Endothelial cell of umbilical vein (primary cell): ENCODE measurements at regions not wholly inside any gene's neighbourhood (a gene's known extent, or its start where the extent isn't known, plus 50 kb on each side); places are given as distances from the start of the nearest gene placed in this dataset.

ENCODE experiments used
- BruUV-seq: library from RNA; stranded (reverse); fragments of 400-500 nt; replicated peaks from 2 replicates; lab custom pipeline; 2021; lab: Mats Ljungman, UMichigan
- CTCF ChIA-PET: fragments of 300-600, 350-600 bp; sonication (Branson Sonifier 250); formaldehyde crosslinking; loops from one replicate; lab custom pipeline; 2021; ENCODE audit warnings: antibody characterized with exemption, inconsistent platforms; lab: Charles Lee
- POLR2A ChIA-PET: fragments of 300-600, 350-600 bp; sonication (Branson Sonifier 250); formaldehyde crosslinking; loops from one replicate; lab custom pipeline; 2021; ENCODE audit warnings: antibody characterized with exemption, inconsistent platforms; lab: Charles Lee
- DNase-seq: peaks from one replicate; pipeline ENCODE4 v3.0.0-alpha.2; 2011; ENCODE audit warnings: low read depth, low spot score
- FAIRE-seq: peaks from 2 replicates; lab custom pipeline; 2011; peaks lifted over from hg19 to GRCh38; lab: Jason Lieb, UNC
- H2AFZ ChIP-seq: 2 replicates; pipeline ENCODE4 v1.6.0; 2012; ENCODE audit warnings: low read depth, low read length, control low read depth, inconsistent platforms
- H3K27ac ChIP-seq: 2 replicates; pipeline ENCODE4 v1.5.1; 2011; ENCODE audit warnings: low read depth, mild to moderate bottlenecking, control low read depth, low read length, moderate library complexity; ENCODE audit not compliant: insufficient read depth
- H3K27me3 ChIP-seq, 2 experiments: 2 replicates each; pipeline versions ENCODE4 v1.6.0 to v1.6.1; 2011; ENCODE audit warnings: low read length in 2 of 2, mixed read lengths in 1 of 2; ENCODE audit not compliant: control insufficient read depth in 2 of 2, insufficient read depth in 2 of 2
- H3K36me3 ChIP-seq, 2 experiments: 2 replicates in 1 of 2; 3 replicates in 1 of 2; pipeline ENCODE4 v1.5.1; 2011; ENCODE audit warnings: low read length in 2 of 2, mild to moderate bottlenecking in 1 of 2, moderate library complexity in 1 of 2; ENCODE audit not compliant: control insufficient read depth in 2 of 2, insufficient read depth in 2 of 2; ENCODE audit errors: extremely low read depth in 1 of 2
- H3K4me1 ChIP-seq: 3 replicates; pipeline ENCODE4 v1.5.1; 2011; ENCODE audit warnings: mild to moderate bottlenecking, low read length; ENCODE audit not compliant: control insufficient read depth, insufficient read depth; ENCODE audit errors: extremely low read depth
- H3K4me2 ChIP-seq: 2 replicates; pipeline ENCODE4 v1.6.1; 2011; ENCODE audit warnings: low read length, control low read depth, mixed read lengths; ENCODE audit not compliant: insufficient read depth
- H3K4me3 ChIP-seq, 3 experiments: fragments of 200-600 bp in 1 of 3; sonication (generic), shearing (Covaris generic) in 1 of 3; replicated peaks in 1 of 3; 2 replicates each; pipeline ENCODE4 v1.5.1; 2011 to 2016; ENCODE audit warnings: control low read depth in 3 of 3, low read length in 3 of 3, mild to moderate bottlenecking in 2 of 3, inconsistent platforms in 1 of 3, low read depth in 1 of 3, moderate library complexity in 1 of 3; ENCODE audit not compliant: insufficient read depth in 1 of 3
- H3K79me2 ChIP-seq: 2 replicates; pipeline ENCODE4 v1.6.0; 2012; ENCODE audit warnings: low read length, inconsistent platforms; ENCODE audit not compliant: control insufficient read depth, insufficient read depth
- H3K9ac ChIP-seq: replicated peaks from 2 replicates; pipeline ENCODE3; 2011; ENCODE audit warnings: low read length, control low read depth; ENCODE audit not compliant: insufficient read depth; ENCODE audit errors: extremely low read depth
- H3K9me1 ChIP-seq: replicated peaks from 3 replicates; pipeline ENCODE4 v1.6.0; 2011; ENCODE audit warnings: mild to moderate bottlenecking, low read length; ENCODE audit not compliant: control insufficient read depth, insufficient read depth; ENCODE audit errors: extremely low read depth
- H3K9me3 ChIP-seq: replicated peaks from 2 replicates; pipeline ENCODE4 v1.5.1; 2012; ENCODE audit warnings: low read length, inconsistent platforms; ENCODE audit not compliant: control insufficient read depth, insufficient read depth
- H4K20me1 ChIP-seq: replicated peaks from 2 replicates; pipeline ENCODE3; 2011; ENCODE audit warnings: mild to moderate bottlenecking, low read length; ENCODE audit not compliant: control insufficient read depth, insufficient read depth; ENCODE audit errors: extremely low read depth
- EZH2 ChIP-seq: IDR thresholded peaks from 2 replicates; pipeline ENCODE4 v1.6.1; 2012; ENCODE audit warnings: borderline replicate concordance, low read depth, mild to moderate bottlenecking, moderate library complexity, low read length, inconsistent platforms; ENCODE audit not compliant: severe bottlenecking
- FOS ChIP-seq: IDR thresholded peaks from 2 replicates; pipeline ENCODE4 v1.6.1; 2011; ENCODE audit warnings: mild to moderate bottlenecking, low read length, moderate library complexity, borderline replicate concordance; ENCODE audit not compliant: insufficient read depth
- GATA2 ChIP-seq: IDR thresholded peaks from 2 replicates; pipeline ENCODE4 v1.7.0; 2011; ENCODE audit warnings: low read depth, mild to moderate bottlenecking, moderate library complexity, mixed read lengths, low read length; ENCODE audit not compliant: insufficient read length, insufficient read depth
- MYC ChIP-seq: IDR thresholded peaks from one replicate; pipeline ENCODE4 v1.6.1; 2011; ENCODE audit warnings: mild to moderate bottlenecking, low read depth, low read length
- POLR2A ChIP-seq: IDR thresholded peaks from 2 replicates; pipeline ENCODE4 v1.6.1; 2012; ENCODE audit warnings: low read depth, mild to moderate bottlenecking, control low read depth, low read length
- POLR2AphosphoS5 ChIP-seq: IDR thresholded peaks from 2 replicates; pipeline ENCODE4 v1.6.1; 2012; ENCODE audit warnings: low read depth, mild to moderate bottlenecking, control low read depth, low read length, moderate library complexity; ENCODE audit not compliant: insufficient read depth
- dilution Hi-C: fragments of 300-500 bp; cut with MboI; formaldehyde crosslinking; loops from one replicate; pipeline ENCODE4 v1.15.0; 2019; ENCODE audit warnings: low sequenced_read_pairs; ENCODE audit not compliant: extremely low pct_ligation_motif_present
- intact Hi-C: fragments of 100-400 bp; cut with micrococcal nuclease; formaldehyde crosslinking; loops from one replicate; pipeline ENCODE4 v1.10.0; 2022
- TF ChIP-seq, protein P1 (sequence below), 2 donors: IDR thresholded peaks; 1 replicate in 1 of 2; 2 replicates in 1 of 2; pipeline ENCODE4 v1.5.1; 2011; ENCODE audit warnings: low read length in 2 of 2, mild to moderate bottlenecking in 2 of 2, moderate library complexity in 2 of 2, control low read depth in 1 of 2, inconsistent platforms in 1 of 2, low read depth in 1 of 2; ENCODE audit not compliant: insufficient read depth in 1 of 2; ENCODE audit errors: extremely low read depth in 1 of 2

DNA sequence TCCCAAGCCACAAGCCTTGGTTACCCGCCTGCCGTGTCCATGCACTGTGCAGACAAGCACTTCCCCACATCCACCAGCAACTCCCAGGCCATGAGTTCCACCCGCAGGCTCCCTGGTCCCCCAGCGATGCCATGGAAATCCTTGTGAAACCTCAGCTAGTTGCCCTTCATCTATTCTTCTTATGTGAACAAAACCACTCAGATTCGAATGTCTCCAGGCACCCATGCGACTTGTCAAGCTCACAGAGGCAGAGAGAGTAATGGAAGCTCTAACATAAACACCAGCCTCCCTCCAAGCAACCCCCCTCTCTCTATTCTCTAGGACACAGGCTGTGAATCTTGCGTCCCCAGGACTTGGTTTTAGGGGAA lies 182.6 kb downstream of the C16orf95 start:
- Histone ChIP-seq H3K9ac (no peak overlapping the region), H2AFZ (no peak overlapping the region), H4K20me1 (no peaks in the 10 kb centered on the region), H3K4me2 (no peak overlapping the region), H3K9me3 (no peaks in the 10 kb centered on the region), H3K27ac (no peak overlapping the region), H3K4me1 (peaks cover under 1% of the 10 kb centered on the region), H3K27me3 (peaks cover 1 to 2% of the 10 kb centered on the region in 2 experiments), H3K9me1 (no peaks in the 10 kb centered on the region), H3K4me3 (no peak overlapping the region), H3K36me3 (no peaks in the 10 kb centered on the region), H3K79me2 (no peaks in the 10 kb centered on the region)
- TF ChIP-seq, protein P1, sequence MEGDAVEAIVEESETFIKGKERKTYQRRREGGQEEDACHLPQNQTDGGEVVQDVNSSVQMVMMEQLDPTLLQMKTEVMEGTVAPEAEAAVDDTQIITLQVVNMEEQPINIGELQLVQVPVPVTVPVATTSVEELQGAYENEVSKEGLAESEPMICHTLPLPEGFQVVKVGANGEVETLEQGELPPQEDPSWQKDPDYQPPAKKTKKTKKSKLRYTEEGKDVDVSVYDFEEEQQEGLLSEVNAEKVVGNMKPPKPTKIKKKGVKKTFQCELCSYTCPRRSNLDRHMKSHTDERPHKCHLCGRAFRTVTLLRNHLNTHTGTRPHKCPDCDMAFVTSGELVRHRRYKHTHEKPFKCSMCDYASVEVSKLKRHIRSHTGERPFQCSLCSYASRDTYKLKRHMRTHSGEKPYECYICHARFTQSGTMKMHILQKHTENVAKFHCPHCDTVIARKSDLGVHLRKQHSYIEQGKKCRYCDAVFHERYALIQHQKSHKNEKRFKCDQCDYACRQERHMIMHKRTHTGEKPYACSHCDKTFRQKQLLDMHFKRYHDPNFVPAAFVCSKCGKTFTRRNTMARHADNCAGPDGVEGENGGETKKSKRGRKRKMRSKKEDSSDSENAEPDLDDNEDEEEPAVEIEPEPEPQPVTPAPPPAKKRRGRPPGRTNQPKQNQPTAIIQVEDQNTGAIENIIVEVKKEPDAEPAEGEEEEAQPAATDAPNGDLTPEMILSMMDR (IDR thresholded peaks at IDR 0.05; ENCODE audit: extremely low read depth in 1 of 2, insufficient read depth in 1 of 2, low read depth in 1 of 2, low read length in 2 of 2), result no peak
- no peak for TF ChIP-seq MYC
- no peak for TF ChIP-seq POLR2A
- TF ChIP-seq GATA2, result no peak
- no peak for TF ChIP-seq EZH2
- TF ChIP-seq POLR2AphosphoS5, result no peak
- no peak for TF ChIP-seq FOS
- POLR2A ChIA-PET, result no interaction called here
- dilution Hi-C loops, result no loop called here
- FAIRE-seq (no peak), DNase-seq (no peak)
- no TSS peak for BruUV-seq
- intact Hi-C loops, result no loop called here
- CTCF ChIA-PET, result no interaction called here
